Neural progenitor cell (in vitro differentiated cells): ENCODE measurements at regions not wholly inside any gene's neighbourhood (a gene's known extent, or its start where the extent isn't known, plus 50 kb on each side); places are given as distances from the start of the nearest gene placed in this dataset.

ENCODE experiments used
- DNase-seq: peaks from one replicate; pipeline ENCODE4 v3.0.0-alpha.2; 2016; ENCODE audit warnings: low spot score
- H2AFZ ChIP-seq: fragments of 200-600 bp; sonication (generic); replicated peaks from 2 replicates; pipeline ENCODE4 v1.6.1; 2016; ENCODE audit warnings: antibody characterized with exemption
- H3F3A ChIP-seq: fragments of 200-600 bp; sonication (generic); 2 replicates; pipeline ENCODE4 v1.6.1; 2016; ENCODE audit warnings: antibody characterized with exemption, low read depth
- H3K27ac ChIP-seq: fragments of 200-600 bp; sonication (generic); 2 replicates; pipeline ENCODE4 v1.5.1; 2016; ENCODE audit warnings: mild to moderate bottlenecking
- H3K27me3 ChIP-seq: fragments of 200-600 bp; sonication (generic); 2 replicates; pipeline ENCODE4 v1.6.1; 2016; ENCODE audit warnings: mild to moderate bottlenecking, moderate library complexity
- H3K36me3 ChIP-seq: fragments of 200-600 bp; sonication (generic); 2 replicates; pipeline ENCODE4 v1.5.1; 2016
- H3K4me1 ChIP-seq: fragments of 200-600 bp; sonication (generic); 2 replicates; pipeline ENCODE4 v1.6.1; 2016; ENCODE audit warnings: mixed run types
- H3K4me2 ChIP-seq: fragments of 200-600 bp; sonication (generic); 2 replicates; pipeline ENCODE4 v1.6.1; 2016
- H3K4me3 ChIP-seq: fragments of 200-600 bp; sonication (generic); 2 replicates; pipeline ENCODE4 v1.5.1; 2016
- H3K79me2 ChIP-seq: fragments of 200-600 bp; sonication (generic); 2 replicates; pipeline ENCODE4 v1.6.1; 2016; ENCODE audit warnings: low read depth
- H3K9ac ChIP-seq: fragments of 200-600 bp; sonication (generic); 2 replicates; pipeline ENCODE4 v1.6.1; 2016
- H3K9me3 ChIP-seq: fragments of 200-600 bp; sonication (generic); 2 replicates; pipeline ENCODE4 v1.5.1; 2016; ENCODE audit warnings: low read depth
- H4K20me1 ChIP-seq: fragments of 200-600 bp; sonication (generic); 2 replicates; pipeline ENCODE4 v1.6.1; 2016; ENCODE audit warnings: low read depth
- H3K27ac Mint-ChIP-seq: 3 replicates; pipeline ENCODE4 v1.8.0; 2021; ENCODE audit warnings: mixed read lengths
- H3K27me3 Mint-ChIP-seq: 2 replicates; pipeline ENCODE4 v1.8.0; 2022; ENCODE audit warnings: low read depth, mild to moderate bottlenecking, inconsistent platforms, moderate library complexity, mixed read lengths; ENCODE audit not compliant: insufficient read depth
- H3K36me3 Mint-ChIP-seq: 3 replicates; pipeline ENCODE4 v1.8.0; 2021; ENCODE audit warnings: mixed read lengths
- H3K4me1 Mint-ChIP-seq: 3 replicates; pipeline ENCODE4 v1.8.0; 2021; ENCODE audit warnings: mixed read lengths
- H3K4me3 Mint-ChIP-seq: 3 replicates; pipeline ENCODE4 v1.8.0; 2021; ENCODE audit warnings: mild to moderate bottlenecking, moderate library complexity, mixed read lengths
- H3K9me3 Mint-ChIP-seq: 3 replicates; pipeline ENCODE4 v1.8.0; 2020; ENCODE audit warnings: mixed read lengths
- CTCF ChIP-seq: fragments of 200-600 bp; sonication (generic); IDR thresholded peaks from 2 replicates; pipeline ENCODE4 v1.5.1; 2017; ENCODE audit warnings: antibody characterized with exemption, mild to moderate bottlenecking
- EZH2 ChIP-seq: fragments of 200-600 bp; sonication (generic); IDR thresholded peaks from 2 replicates; pipeline ENCODE4 v1.6.1; 2017; ENCODE audit warnings: antibody characterized with exemption, mild to moderate bottlenecking, moderate library complexity
- EZH2phosphoT487 ChIP-seq: fragments of 200-600 bp; sonication (generic); IDR thresholded peaks from 2 replicates; pipeline ENCODE4 v1.6.1; 2017; ENCODE audit warnings: antibody characterized with exemption

- Histone ChIP-seq H3K4me3 (no peak overlapping the region), H3K4me2 (no peak overlapping the region), H3K27ac (no peak overlapping the region), H3K9ac (no peak overlapping the region), H3K9me3 (no peaks in the 10 kb centered on the region), H4K20me1 (no peaks in the 10 kb centered on the region), H3F3A (no peaks in the 10 kb centered on the region), H3K27me3 (no peaks in the 10 kb centered on the region), H3K79me2 (no peaks in the 10 kb centered on the region), H2AFZ (no peak overlapping the region), H3K4me1 (no peaks in the 10 kb centered on the region), H3K36me3 (no peaks in the 10 kb centered on the region)
- H3K27ac Mint-ChIP-seq, result no peak overlapping the region
- no peak overlapping the region for H3K4me3 Mint-ChIP-seq
- no peaks in the 10 kb centered on the region for H3K4me1 Mint-ChIP-seq
- TF ChIP-seq EZH2phosphoT487, result no peak
- no peak for TF ChIP-seq CTCF
- no peak for DNase-seq
- H3K36me3 Mint-ChIP-seq, result no peaks in the 10 kb centered on the region
- no peaks in the 10 kb centered on the region for H3K9me3 Mint-ChIP-seq
- no peaks in the 10 kb centered on the region for H3K27me3 Mint-ChIP-seq
Observed at GRCh38 chr15:34684351-34684750, 70.4 kb downstream of the GJD2 start.

GRCh38 chr15:34682674-34683073 lies 72.1 kb downstream of the GJD2 start:
- Mint-ChIP-seq H3K9me3 (no peaks in the 10 kb centered on the region), H3K27me3 (no peaks in the 10 kb centered on the region), H3K36me3 (no peaks in the 10 kb centered on the region), H3K4me1 (no peaks in the 10 kb centered on the region), H3K4me3 (no peak overlapping the region), H3K27ac (no peak overlapping the region)
- Histone ChIP-seq H3K9ac (no peak overlapping the region), H3K27me3 (no peaks in the 10 kb centered on the region), H4K20me1 (no peaks in the 10 kb centered on the region), H3K9me3 (no peaks in the 10 kb centered on the region), H3K4me1 (no peaks in the 10 kb centered on the region), H3K4me3 (no peak overlapping the region), H3K79me2 (no peaks in the 10 kb centered on the region), H2AFZ (no peak overlapping the region), H3K4me2 (no peak overlapping the region), H3K36me3 (no peaks in the 10 kb centered on the region), H3K27ac (no peak overlapping the region), H3F3A (no peaks in the 10 kb centered on the region)
- DNase-seq, result no peak
- TF ChIP-seq CTCF (no peak), EZH2phosphoT487 (no peak), EZH2 (no peak)

GRCh38 chr15:34679291-34679690 lies 75.5 kb downstream of the GJD2 start:
- H3K36me3 ChIP-seq, result no peaks in the 10 kb centered on the region
- no peaks in the 10 kb centered on the region for H3K9me3 ChIP-seq
- no peak overlapping the region for H3K27ac ChIP-seq
- H3K27me3 Mint-ChIP-seq, result no peaks in the 10 kb centered on the region
- no peaks in the 10 kb centered on the region for H3K79me2 ChIP-seq
- H4K20me1 ChIP-seq, result no peaks in the 10 kb centered on the region
- no peaks in the 10 kb centered on the region for H3K4me1 ChIP-seq
- no peaks in the 10 kb centered on the region for H3K4me1 Mint-ChIP-seq
- no peak overlapping the region for H2AFZ ChIP-seq
- no peak for DNase-seq
- H3K4me3 ChIP-seq, result no peak overlapping the region
- H3K4me2 ChIP-seq, result no peak overlapping the region
- H3K27me3 ChIP-seq, result no peaks in the 10 kb centered on the region
- H3K36me3 Mint-ChIP-seq, result no peaks in the 10 kb centered on the region
- no peak for TF ChIP-seq EZH2
- no peak for TF ChIP-seq CTCF
- TF ChIP-seq EZH2phosphoT487, result no peak
- H3K27ac Mint-ChIP-seq, result no peak overlapping the region
- H3K9me3 Mint-ChIP-seq, result no peaks in the 10 kb centered on the region
- no peaks in the 10 kb centered on the region for H3F3A ChIP-seq
- H3K9ac ChIP-seq, result no peak overlapping the region
- H3K4me3 Mint-ChIP-seq, result no peak overlapping the region

- H3K4me3 Mint-ChIP-seq, result no peak overlapping the region
- H3K27ac Mint-ChIP-seq, result no peak overlapping the region
- Histone ChIP-seq H2AFZ (no peak overlapping the region), H3K4me1 (no peaks in the 10 kb centered on the region), H3K9me3 (no peaks in the 10 kb centered on the region), H3K9ac (no peak overlapping the region), H3K36me3 (no peaks in the 10 kb centered on the region), H3K4me2 (no peak overlapping the region), H4K20me1 (no peaks in the 10 kb centered on the region), H3K4me3 (no peak overlapping the region), H3K27me3 (no peaks in the 10 kb centered on the region), H3F3A (no peaks in the 10 kb centered on the region), H3K79me2 (no peaks in the 10 kb centered on the region), H3K27ac (no peak overlapping the region)
- no peaks in the 10 kb centered on the region for H3K36me3 Mint-ChIP-seq
- no peaks in the 10 kb centered on the region for H3K9me3 Mint-ChIP-seq
- H3K27me3 Mint-ChIP-seq, result no peaks in the 10 kb centered on the region
- H3K4me1 Mint-ChIP-seq, result no peaks in the 10 kb centered on the region
- TF ChIP-seq EZH2, result no peak
- no peak for TF ChIP-seq CTCF
- no peak for TF ChIP-seq EZH2phosphoT487
- no peak for DNase-seq
Observed at GRCh38 chr15:34673241-34673640, 81.6 kb downstream of the GJD2 start.
